Stromal cell of bone marrow (primary cell): ENCODE measurements at regions not wholly inside any gene's neighbourhood (a gene's known extent, or its start where the extent isn't known, plus 50 kb on each side); places are given as distances from the start of the nearest gene placed in this dataset.

Source experiments
- DNase-seq: peaks from one replicate; pipeline ENCODE4 v3.0.0-alpha.2; 2012; ENCODE audit warnings: low read depth

GRCh38 chr2:100627330-100628300, 64.8 kb downstream of the PDCL3 start:
- no peak for DNase-seq

- DNase-seq, result no peak
These were observed 65.7 kb downstream of the PDCL3 start for GRCh38 chr2:100628506-100628905.

GRCh38 chr2:100629309-100629708, 66.5 kb downstream of the PDCL3 start:
- DNase-seq, result no peak

- no peak for DNase-seq
These were observed 67.7 kb downstream of the PDCL3 start for GRCh38 chr2:100630473-100630977.

GRCh38 chr2:100632037-100632436, 69.2 kb downstream of the PDCL3 start:
- DNase-seq, result no peak

GRCh38 chr2:100632759-100633158, 70.0 kb downstream of the PDCL3 start:
- no peak for DNase-seq

- DNase-seq, result no peak
These were observed 77.0 kb downstream of the PDCL3 start for GRCh38 chr2:100639588-100640390.

GRCh38 chr2:100640431-100641124, 77.8 kb downstream of the PDCL3 start:
- DNase-seq, result no peak

GRCh38 chr2:100641125-100641435, 78.3 kb downstream of the PDCL3 start:
- no peak for DNase-seq

GRCh38 chr2:100642425-100642824, 79.6 kb downstream of the PDCL3 start:
- no peak for DNase-seq

GRCh38 chr2:100643467-100643866, 80.7 kb downstream of the PDCL3 start:
- DNase-seq, result no peak

- no peak for DNase-seq
These were observed 81.2 kb downstream of the PDCL3 start for GRCh38 chr2:100643906-100644501.

GRCh38 chr2:100645695-100646429, 83.1 kb downstream of the PDCL3 start:
- no peak for DNase-seq

- DNase-seq, result no peak
These were observed 84.9 kb downstream of the PDCL3 start for GRCh38 chr2:100647709-100648108.

GRCh38 chr2:100650151-100650550, 87.4 kb downstream of the PDCL3 start:
- no peak for DNase-seq

- DNase-seq, result no peak
These were observed 90.7 kb downstream of the PDCL3 start for GRCh38 chr2:100653449-100654035.

- no peak for DNase-seq
These were observed 91.8 kb downstream of the PDCL3 start for GRCh38 chr2:100654611-100655010.

- DNase-seq, result no peak
These were observed 92.7 kb downstream of the PDCL3 start for GRCh38 chr2:100655446-100655845.

GRCh38 chr2:100655936-100656534, 93.2 kb downstream of the PDCL3 start:
- no peak for DNase-seq

GRCh38 chr2:100658017-100658416, 95.2 kb downstream of the PDCL3 start:
- no peak for DNase-seq
